ENCODE measurements at regions not wholly inside any gene's neighbourhood (a gene's known extent, or its start where the extent isn't known, plus 50 kb on each side); places are given as distances from the start of the nearest gene placed in this dataset.

DNA sequence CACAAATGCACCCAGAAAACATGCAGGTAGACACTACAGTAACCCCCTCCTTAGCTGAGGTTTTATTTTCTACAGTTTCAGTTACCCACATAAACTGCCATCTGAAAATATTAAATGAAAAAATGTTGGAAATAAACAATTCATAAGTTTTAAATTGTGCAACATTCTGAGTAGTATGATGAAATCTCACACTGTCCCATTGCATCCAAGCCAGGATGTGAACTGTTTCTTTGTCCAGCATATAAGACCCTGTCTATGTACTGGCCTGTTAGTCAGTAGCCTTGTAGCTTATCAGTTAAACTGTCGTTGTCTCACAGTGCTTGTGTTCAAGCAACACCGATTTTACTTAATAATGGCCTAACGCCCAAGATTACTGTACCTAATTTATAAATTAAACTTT, 630.5 kb downstream of the ANXA1 start:
- TF ChIP-seq, protein P1, sequence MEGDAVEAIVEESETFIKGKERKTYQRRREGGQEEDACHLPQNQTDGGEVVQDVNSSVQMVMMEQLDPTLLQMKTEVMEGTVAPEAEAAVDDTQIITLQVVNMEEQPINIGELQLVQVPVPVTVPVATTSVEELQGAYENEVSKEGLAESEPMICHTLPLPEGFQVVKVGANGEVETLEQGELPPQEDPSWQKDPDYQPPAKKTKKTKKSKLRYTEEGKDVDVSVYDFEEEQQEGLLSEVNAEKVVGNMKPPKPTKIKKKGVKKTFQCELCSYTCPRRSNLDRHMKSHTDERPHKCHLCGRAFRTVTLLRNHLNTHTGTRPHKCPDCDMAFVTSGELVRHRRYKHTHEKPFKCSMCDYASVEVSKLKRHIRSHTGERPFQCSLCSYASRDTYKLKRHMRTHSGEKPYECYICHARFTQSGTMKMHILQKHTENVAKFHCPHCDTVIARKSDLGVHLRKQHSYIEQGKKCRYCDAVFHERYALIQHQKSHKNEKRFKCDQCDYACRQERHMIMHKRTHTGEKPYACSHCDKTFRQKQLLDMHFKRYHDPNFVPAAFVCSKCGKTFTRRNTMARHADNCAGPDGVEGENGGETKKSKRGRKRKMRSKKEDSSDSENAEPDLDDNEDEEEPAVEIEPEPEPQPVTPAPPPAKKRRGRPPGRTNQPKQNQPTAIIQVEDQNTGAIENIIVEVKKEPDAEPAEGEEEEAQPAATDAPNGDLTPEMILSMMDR (IDR thresholded peaks at IDR 0.05): no peak
- no peak for TF ChIP-seq EZH2 (IDR thresholded peaks at IDR 0.05)
